Activated T-cell treated with anti-CD3 and anti-CD28 coated beads for 48 hours (primary cell): ENCODE measurements at regions not wholly inside any gene's neighbourhood (a gene's known extent, or its start where the extent isn't known, plus 50 kb on each side); places are given as distances from the start of the nearest gene placed in this dataset.
A peak's percentile ranks its signal among the peaks of the same experiment; 100 is the strongest.
"Not testable (repeated sequence)": the region's sequence is repeated elsewhere in the genome, so short reads cannot be mapped to it uniquely, and the experiment has no call there.

Experiments
- DNase-seq: peaks from one replicate; pipeline ENCODE4 v3.0.0-alpha.2; 2020; ENCODE audit warnings: low read depth

DNA sequence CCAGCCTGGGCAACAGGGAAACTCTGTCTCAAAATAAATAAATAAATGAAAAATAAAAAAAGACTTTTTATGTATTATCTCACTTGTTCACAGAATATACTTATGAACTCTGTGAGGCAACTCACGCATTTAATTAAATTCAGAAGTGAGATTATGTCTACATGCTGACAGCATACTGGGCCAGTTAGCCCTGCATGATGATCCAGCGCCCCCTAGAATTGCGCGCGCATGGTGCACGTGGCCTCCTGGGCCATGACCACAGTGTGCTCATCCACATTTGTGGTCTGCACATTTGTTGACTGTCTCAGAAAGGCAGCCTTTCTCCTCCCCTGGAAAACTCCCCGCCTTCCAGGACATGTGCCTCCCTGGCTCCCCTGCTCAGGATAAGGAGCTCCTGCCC is 64.8 kb upstream of the METTL9 start:
- not testable (repeated sequence) for DNase-seq

DNA sequence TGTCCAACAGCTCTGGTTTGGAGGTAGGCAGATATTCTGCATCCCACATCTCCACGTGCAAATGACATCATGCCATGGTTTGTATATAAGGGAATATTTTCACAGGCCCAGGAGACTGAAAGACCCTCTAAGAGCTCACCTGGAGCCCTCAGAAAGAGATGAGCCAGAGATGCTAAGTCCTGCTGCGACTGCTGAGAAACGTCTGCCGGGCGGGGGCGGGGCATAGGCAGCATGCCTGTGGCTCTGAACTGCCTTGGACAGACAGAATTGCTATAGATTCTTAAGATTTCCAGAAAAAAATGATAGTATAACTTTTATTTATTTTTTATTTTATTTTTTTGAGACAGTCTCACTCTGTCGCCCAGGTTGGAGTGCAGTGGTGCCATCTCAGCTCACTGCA is 64.2 kb upstream of the METTL9 start:
- not testable (repeated sequence) for DNase-seq

DNA sequence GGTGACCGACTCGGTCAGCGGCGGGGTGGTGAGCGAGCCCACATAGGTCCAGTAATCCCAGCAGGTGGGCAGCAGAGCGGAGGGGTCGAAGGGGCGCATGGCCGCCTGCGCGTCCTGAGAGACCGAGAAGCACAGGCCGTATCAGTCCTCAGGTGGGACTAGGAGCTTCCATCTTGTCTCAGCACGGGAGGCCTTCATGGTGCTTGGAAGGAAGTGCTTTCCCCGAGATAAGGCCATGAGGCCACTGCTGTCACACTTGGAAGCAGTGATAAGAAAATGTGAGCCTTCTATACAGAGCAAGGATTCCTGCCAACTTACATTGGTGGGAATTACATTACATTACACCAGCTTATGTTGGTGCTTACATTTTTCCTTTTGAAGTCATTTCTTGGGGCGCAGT is 62.6 kb upstream of the METTL9 start:
- DNase-seq = not testable (repeated sequence)

DNA sequence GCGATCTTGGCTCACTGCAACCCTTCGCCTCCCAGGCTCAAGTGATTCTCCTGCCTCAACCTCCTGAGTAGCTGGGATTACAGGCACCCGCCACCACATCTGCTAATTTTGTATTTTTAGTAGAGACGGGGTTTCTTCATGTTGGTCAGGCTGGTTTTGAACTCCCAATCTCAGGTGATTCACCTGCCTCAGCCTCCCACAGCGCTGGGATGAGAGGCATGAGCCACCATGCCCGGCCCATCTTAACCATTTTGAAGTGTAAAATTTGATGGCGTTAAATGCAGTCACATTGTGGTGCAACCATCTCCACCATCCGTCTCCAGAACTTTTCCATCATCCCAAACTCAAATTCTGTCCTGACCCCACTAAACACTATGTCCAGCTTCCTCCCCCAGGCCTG is 61.8 kb upstream of the METTL9 start:
- DNase-seq = not testable (repeated sequence)

DNA sequence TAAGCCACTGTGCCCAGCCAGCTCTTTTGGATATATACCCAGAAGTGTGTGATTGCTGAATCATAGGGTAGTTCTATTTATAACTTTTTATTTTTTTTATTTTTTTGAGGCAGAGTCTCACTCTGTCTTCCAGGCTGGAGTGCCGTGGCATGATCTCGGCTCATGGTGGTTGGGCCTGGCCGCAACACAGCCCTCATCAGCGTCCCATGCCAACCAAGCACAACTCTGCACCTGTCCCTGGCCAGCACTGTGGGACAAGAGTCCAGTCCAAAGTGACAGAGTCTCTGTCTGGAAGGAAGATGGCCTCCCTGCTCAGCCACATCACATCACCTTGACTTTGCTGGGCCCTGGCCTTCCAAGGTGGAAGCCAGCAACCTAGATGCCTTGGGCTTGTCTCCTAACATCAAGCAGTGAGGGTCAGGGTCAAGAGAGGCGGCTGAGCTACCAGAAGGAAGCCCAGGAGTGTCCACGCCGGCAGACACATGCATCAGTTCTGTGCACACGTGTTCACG is 60.2 kb upstream of the METTL9 start:
- DNase-seq = not testable (repeated sequence)

DNA sequence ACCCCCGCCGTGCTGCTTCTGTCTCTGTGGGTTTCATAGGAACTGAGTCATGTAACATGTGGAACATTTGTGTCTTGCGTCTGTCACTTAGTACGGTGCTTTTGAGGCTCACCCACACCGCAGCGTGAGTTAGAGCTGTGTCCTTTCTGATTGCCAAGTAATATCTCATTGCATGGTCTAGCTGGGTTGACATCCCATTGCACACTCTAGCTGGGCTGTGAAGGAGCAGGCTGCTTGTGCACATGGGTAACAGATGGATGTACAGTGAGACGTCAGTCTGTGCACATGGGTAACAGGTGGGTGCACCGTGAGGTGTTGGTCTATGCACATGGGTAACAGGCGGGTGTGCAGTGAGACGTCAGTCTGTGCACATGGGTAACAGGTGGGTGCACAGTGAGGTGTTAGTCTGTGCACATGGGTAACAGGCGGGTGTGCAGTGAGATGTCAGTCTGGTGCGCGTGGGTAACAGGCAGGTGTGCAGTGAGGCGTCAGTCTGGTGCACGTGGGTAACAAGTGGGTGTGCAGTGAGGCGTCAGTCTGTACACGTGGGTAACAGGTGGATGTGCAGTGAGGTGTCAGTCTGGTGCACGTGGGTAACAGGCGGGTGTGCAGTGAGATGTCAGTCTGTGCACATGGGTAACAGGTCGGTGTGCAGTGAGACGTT is 58.5 kb upstream of the METTL9 start:
- DNase-seq = peak; percentile 68

DNA sequence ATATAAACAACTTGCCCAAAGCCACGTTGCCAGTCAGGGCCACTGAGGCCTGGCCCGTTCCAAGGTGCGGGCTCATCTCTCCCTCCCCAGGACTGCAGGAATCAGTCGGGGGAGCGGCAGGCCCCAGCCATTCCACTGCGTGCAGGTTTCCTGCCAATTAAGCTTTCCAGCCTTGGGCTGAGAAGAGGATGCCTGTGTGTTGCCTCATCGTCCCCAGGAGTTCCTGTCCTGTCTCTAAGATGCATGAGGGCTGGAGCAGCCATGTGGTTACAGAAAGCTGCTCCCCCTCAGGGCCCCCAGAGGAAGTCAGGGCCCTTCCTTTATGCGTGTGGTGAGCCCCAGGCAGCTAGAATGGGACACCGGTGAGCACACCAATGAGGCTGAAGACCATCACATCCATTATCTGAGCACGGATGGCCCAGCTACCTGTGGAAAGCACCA is 57.7 kb upstream of the METTL9 start:
- DNase-seq = not testable (repeated sequence)

DNA sequence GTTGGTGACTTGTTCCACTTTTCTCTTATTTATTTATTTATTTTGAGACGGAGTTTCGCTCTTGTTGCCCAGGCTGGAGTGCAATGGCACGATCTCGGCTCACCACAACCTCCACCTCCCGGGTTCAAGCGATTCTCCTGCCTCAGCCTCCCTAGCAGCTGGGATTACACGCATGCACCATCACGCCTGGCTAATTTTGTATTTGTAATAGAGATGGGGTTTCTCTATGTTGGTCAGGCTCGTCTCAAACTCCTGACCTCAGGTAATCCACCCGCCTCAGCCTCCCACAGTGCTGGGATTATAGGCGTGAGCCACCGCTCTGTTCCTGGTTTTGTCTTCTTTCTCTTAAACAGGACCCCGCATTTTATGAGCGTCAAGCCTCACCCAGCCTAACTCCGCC is 57.3 kb upstream of the METTL9 start:
- not testable (repeated sequence) for DNase-seq

DNA sequence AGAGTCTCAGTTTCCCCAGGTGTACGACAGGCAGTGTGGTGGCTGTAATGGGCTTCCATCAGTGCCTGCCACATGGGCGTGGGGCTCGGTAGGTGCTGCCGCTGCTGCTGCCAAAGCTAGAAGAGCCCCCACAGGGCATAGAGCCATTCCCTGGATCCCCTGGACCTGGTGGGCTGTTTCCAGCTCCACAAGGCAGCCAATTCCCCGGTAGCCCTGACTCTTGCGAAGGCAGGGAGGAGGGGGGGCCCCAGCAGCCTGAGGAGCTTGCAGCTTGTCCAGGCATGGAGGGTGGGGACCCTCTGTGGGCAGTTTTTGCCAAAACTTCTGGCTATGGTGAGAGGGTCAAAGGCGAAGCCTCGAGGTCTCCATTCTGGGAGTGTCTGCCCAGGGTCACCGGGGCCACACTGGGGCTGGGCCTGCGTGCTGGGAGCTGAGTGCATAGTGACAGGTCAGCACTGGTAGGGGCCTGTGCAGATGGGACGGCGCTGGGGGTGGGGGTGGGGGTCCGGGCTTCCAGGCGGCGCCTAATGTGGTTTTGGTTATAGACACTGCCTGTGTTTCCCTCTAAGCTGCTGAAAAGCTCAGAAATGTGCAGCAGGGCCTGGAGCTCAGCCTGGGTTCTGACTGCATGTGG is 56.8 kb upstream of the METTL9 start:
- not testable (repeated sequence) for DNase-seq

DNA sequence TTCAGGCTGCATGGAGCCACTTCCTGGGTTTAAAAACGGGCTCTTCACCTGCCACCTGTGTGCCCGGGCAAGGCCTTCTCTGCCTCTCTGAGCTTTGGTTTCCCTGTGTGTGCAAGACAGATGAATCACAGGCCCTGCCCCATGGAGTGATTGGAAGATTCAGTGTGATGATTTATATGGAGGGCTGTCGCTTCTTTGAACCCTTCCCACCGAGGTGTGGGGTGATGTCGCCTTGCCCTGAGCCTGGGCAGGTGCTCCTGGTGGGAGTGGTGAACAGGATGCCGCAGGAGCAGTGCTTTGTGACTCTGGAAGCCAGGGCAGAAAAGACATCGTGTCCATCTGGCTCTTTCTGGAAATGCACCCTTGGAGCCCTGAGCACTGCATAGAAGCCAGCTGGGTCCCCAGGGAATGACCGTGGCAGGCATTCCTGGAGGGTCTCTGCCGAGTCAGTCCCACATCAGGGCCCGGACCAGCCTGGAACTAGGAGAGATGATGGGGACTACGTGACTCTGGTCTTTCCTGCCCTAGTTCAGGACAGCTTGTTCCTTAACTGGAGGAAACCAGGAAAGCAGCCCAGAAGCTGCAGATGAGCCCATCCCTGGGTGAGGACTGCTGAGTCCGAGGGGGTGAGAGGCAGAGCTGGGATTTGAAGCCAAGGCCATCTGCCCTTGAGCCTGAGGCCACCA is 56.1 kb upstream of the METTL9 start:
- DNase-seq = not testable (repeated sequence)

DNA sequence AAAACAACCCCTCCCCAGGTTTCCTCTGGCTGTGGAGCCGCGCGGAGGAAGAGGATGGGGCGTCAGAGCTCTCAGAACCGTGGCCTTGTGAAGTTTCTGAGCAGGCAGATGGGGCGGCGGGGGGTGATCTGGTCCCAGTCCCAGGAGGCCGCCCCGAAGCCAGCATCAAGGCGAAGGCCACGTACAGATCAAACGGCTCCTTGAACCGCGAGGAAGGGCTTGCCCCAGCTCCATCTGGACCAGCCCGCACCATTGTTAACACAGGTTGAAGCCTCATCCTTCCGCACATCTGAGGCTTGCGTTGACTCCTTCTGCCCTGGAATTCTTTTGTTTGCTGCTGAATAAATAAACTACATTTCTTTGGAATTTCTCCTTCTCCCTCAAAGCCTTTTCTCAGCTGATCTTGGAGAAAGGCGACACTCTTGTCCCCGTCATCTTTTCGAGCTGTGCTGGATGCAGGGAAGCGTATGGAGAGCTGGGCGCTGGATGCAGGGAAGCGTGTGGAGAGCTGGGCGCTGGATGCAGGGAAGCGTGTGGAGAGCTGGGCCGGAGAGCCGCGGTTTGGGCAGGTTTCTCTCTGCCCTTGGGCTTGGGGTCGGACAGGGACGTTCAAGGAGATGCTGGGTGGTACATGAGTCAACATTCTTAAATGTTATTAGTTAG is 53.6 kb upstream of the METTL9 start:
- not testable (repeated sequence) for DNase-seq

DNA sequence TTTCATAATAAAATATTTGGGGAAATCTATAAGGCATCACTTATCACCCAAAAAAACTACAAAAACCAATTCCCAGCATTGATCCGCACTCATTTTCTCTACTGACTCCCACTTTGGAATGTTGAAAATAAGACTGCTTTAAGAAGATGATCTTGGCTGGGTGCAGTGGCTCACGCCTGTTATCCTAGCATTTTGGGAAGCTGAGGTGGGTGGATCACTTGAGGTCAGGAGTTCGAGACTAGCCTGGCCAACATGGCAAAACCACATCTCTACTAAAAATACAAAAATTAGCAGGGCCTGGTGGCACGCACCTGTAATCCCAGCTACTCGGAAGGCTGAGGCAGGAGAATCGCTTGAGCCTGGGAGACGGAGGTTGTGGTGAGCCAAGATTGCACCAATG is 50.0 kb upstream of the METTL9 start:
- not testable (repeated sequence) for DNase-seq
